GM21447 (cell line): ENCODE measurements at regions not wholly inside any gene's neighbourhood (a gene's known extent, or its start where the extent isn't known, plus 50 kb on each side); places are given as distances from the start of the nearest gene placed in this dataset.
"Not testable (repeated sequence)": the region's sequence is repeated elsewhere in the genome, so short reads cannot be mapped to it uniquely, and the experiment has no call there.

Source experiments
- ATAC-seq: cut with Tn5 transposase; IDR thresholded peaks from one replicate; pipeline ENCODE4 v1.9.1; 2021; ENCODE audit not compliant: unreplicated experiment

DNA sequence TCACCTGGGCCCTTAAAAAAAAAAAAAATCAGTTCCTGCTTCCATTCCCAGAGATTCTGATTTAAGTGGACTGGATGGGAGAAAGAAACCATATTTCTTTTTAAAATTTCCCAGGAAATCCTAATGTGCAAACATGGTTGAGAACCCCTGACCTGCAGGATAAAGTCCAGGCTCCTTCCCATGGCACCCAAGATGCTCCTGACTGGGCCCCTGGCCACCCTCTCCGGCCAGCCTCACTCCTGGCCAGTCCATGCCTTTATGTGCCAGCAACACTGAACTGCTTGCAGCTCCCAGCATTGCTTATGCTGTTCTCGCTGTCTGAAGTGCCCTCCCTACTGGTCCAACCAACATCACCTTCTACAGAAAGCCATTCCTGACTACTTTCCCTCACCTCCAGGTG lies 93.9 kb downstream of the TEX35 start:
- no peak for ATAC-seq

DNA sequence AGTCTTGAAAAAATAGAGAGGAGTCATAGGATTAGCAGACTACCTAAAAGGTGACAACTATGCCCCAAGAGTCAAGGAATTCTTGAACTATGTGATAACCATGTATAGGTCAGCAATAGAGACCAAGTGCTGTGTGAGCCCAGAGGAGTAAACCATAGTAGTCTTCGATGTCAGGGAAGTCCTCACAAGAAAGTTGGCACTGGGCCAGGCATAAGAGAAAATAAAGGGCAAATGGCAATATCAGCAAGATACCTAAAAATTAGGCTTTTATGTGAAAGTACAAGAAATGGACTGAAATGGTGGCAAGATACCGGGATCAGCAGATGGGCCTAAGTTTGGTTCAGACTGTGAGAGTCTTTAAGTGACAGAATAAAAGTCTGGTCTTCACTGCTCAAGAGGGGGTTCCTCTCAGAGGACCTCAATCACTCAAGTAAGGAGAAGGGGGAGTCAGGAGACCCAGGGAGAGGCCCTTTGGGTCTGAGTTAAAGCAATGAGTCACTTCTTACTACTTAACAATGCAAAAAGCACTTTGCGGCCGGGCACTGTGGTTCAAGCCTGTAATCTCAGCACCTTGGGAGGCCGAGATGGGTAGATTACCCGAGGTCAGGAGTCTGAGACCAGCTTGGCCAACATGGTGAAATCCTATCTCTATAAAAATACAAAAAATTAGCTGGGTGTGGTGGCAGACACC lies 95.0 kb downstream of the TEX35 start:
- ATAC-seq = peak; percentile 57

DNA sequence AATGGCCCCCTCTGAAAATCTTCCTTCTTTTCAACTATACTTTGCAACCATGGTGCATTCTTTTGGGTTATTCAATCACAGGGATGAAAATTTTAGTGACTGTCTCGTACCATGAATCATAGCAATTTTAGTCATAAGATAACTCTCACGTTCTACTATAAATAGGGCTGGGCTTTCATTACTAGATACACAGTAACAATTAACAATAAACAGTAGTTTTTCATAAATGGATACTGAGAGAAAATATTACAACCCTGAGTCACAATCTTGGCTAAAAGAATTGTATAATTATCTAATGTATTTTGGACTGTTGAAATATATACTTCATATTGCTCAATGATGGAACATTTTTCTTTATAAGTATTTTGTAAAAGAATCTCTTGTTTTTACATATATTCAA lies 96.1 kb downstream of the TEX35 start:
- no peak for ATAC-seq

DNA sequence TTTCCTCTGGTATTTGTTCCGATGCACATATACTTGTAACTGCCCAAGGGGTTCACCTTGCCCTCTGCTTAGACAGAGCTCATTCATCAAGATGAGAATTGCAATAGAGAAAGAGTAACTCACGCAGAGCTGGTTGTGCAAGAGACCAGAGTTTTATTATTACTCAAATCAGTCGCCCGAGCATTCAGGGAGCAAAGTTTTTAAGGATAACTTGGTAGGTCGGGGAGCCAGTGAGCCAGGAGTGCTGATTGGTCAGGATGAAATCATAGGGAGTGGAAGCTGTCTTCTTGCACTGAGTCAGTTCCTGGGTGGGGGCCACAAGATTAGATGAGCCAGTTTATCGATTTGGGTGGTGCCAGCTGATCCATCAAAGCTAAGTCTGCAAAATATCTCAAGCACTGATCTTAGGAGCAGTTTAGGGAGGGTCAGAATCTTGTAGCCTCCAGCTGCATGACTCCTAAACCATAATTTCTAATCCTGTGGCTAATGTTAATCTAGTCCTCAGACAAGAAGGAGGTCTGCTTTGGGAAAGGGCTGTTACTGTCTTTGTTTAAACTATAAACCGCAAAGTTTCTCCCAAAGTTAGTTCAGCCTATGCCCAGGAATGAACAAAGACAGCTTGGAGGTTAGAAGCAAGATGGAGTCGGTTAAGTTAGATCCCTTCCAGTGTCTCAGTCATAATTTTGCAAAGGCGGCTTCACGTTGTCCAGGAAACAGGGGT lies 97.9 kb downstream of the TEX35 start:
- ATAC-seq = not testable (repeated sequence)

DNA sequence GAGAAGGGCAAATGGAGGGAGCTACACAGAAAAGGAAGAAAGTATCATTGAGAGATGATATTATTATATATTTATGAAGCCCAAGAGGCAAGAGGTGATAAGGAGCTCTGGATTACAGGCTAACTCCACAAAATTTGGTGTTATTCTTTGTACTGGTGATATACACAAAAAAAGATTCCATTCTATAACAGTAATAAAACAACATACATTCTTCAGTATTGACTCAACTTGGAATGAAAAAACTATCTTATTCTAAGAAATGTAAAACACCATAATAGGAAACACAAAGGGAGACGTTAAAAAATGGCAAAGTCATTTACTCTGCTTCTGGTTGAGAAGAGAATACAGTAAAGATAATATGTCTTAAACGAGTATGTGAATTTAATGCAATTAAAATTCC lies 99.4 kb downstream of the TEX35 start:
- ATAC-seq = no peak

DNA sequence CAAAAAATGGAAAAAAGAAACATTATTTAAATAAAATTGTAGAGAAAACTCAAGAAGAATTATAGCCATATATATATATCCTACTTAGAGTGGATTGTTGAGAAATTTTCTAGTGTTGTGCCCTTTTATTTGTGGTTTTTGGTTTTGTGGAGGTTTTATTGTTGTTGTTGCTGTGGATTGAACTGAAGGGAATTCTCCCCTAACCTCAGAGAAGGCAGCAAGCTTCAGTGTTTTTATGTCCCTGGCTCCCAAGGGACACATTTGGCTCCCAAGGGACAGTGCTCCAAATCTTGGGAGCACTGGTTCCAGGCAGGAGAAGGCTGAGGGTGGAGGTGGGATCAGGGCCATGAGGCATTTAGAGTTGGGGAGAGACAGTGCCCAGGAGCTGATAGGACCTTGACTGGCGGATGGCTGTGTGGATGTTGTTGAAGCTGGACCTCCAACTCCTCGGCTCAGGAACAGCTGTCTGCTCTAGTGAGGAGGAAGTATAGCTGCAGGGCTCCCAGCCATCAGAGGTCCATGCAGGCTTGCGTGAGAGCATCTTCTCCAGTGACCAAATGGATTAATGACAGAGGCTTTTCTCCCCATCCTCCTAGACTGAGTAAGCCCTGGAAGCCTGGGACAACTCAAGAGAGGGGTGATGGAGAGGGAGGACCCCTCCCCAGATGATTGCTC lies 100.5 kb downstream of the TEX35 start:
- ATAC-seq = no peak

DNA sequence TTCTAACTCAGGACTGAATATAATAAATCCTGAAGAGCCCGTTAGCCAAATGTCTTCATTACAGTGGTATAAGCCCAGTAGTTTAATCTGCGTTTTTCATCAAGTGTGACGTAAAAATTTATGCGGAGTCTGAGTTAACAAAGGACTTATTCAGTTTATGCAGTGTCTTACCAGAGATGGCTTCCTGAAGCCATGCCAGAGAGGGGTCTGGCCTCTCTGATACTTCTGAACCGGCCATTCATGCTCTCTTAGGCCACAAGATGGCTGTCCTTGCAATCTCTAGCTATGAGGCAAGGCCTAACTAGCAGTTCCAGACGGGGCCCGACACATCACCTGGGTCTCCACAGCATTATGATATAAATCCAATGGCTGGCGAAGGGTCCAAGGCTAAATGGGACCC lies 101.4 kb downstream of the TEX35 start:
- no peak for ATAC-seq

DNA sequence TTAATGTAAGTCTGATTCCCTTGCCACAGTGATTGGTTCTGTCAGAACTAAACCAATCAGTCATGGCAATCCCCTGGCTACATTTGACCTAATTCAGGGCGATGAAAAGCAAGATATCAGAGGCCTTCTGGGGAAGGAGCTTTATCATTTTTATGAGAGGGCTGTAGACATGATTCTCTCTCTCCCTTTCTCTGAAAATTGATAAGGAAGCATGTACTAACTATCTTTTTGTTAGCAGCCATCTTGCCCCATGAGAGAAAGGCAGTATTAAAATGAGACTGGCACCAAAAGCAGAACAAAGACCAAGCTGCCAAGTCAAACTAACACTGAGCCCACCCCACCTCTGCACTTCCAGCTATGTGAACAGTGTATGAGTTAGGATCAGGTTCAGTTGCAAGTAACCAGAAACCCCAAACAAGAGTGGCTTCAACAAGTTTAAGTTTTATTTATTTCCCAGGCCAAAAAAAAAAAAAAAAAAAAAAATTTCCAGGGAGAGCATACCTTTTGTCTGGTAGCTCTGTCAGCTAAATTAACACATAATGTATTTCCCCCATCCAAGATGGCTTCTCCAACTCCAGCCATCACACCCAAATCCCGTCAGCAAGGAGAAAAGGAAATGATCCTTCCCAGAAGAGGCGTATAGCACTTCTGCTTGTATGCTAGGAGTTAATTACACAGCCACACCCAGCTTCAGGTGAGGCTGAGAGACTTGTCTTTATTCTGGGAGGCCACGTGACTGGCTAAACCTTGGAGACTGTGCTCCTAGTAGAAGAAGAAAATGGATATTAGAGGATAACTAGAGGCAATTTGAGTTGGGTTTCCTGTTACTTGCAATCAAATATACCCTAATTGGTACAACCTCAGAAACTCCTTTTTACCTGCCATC lies 105.8 kb upstream of the RALGPS2 start:
- ATAC-seq = no peak

DNA sequence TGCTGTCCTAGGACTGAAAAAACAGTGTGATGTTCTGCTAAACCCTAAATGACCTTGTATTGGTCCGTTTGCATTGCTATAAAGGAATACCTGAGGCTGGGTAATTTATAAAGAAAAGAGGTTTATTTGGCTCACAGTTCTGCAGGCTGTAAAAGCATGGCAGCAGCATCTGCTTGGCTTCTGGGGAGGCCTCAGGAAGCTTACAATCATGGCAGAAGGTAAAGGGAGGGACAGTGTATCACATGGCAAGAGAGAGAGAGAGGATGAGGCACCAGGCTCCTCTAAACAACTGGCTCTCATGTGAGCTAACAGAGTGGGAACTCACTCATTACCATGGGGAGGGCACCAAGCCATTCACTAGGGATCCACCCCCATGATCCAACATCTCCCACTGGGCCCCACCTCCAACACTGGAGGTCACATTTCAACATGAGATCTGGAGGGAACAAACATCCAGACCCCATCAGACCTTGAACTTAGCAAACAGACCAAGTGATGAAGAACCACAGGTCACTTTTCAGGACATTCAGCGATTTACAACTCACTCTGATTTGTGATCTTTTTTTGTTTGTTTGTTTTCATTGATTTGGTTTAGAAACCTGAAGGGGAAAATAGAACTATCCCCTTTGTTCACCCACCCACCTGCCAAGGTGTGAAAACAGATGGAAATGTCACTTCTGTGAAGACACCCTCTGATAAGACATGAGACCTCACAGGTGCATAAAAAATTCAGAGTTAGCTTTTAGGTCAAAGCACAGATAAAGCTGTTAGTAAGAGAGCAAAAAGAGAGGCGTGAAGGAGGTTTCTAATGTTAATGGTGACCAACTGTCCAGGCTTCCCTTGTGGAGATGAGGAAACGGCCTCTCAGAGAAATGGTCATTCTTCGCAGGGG lies 104.2 kb upstream of the RALGPS2 start:
- ATAC-seq = no peak

DNA sequence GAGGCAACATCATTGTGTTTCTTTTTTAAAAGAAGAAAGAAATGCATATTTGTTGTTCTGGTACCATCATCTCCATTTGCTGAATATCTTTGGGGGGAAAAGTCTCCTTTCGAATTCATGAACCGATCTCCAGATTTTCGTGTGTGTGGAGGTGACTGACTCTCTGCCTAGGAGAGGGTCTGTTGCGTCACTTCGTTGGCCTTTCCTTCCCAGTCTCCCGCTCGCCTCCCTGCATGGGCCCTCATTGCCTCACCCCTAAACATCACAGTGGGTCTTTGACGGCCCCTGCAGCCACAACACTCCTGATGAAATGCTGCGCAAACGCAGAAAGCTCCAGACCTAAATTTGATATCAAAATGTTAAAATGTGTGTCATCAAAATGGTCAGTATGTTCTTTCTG lies 103.2 kb upstream of the RALGPS2 start:
- no peak for ATAC-seq

DNA sequence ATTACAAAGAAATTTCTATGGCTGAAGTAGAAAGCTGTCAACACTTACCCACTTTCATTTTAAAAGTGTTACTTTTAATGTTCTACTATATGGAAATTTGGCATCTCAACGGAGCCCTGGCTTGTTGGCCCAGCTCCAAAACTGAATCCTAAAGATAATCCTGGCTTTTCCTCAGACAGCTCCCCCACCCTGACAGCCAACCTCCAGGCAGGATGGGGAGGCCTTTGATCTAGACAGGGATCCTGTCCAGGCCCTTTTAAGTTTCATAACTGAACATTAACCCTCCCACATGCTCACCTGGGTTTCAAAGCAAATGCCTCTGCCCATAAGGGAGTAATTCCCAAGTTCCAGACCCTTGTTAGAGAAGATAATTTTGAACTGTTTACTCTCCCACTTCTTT lies 99.3 kb upstream of the RALGPS2 start:
- no peak for ATAC-seq

DNA sequence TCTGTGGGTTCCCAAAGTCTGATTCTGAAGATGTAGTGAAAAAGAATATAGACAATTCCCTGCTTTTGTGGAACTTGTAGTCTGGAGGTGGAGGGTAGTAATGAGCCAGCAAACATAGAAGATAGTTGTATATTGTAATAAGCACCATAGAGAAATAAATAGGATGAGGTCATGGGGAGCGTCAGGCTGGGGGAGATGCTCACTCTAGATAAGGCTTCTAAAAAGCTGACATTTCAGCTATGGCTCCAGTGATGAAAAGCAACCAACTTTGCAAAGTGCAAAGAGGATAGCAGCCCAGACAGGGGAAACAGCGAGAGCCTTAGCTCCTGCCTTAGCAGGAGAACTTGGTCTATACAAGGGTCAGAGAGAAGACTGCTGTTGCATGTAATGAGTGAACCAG lies 98.0 kb upstream of the RALGPS2 start:
- no peak for ATAC-seq

DNA sequence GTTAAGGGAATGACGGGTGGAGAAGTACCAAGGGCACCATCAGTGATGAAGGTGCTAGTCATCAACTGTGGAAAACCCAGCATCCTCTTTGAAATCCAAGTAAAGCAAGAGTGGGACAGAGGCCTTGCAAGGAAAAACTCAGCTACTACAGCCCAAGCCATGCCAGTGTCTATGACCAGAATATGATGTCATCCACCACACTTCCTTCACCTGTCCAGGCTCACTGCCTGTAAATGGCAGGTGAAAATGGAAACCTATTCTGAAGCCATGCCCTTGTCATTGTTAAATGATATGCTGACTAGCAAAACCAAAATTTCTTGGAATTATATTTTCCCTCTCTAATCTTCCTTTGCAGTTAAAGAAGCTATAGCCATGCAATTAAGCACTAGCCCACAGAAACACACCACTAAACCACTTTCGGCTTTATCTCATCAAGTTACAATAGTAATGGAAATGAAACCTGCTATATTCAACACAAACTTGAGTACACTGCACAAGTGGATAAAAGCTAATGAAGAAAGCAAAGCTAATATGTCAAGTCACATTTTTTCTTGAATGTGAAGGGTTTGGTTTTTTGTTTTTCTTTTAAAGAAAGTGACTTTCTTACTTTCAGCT lies 96.3 kb upstream of the RALGPS2 start:
- no peak for ATAC-seq

DNA sequence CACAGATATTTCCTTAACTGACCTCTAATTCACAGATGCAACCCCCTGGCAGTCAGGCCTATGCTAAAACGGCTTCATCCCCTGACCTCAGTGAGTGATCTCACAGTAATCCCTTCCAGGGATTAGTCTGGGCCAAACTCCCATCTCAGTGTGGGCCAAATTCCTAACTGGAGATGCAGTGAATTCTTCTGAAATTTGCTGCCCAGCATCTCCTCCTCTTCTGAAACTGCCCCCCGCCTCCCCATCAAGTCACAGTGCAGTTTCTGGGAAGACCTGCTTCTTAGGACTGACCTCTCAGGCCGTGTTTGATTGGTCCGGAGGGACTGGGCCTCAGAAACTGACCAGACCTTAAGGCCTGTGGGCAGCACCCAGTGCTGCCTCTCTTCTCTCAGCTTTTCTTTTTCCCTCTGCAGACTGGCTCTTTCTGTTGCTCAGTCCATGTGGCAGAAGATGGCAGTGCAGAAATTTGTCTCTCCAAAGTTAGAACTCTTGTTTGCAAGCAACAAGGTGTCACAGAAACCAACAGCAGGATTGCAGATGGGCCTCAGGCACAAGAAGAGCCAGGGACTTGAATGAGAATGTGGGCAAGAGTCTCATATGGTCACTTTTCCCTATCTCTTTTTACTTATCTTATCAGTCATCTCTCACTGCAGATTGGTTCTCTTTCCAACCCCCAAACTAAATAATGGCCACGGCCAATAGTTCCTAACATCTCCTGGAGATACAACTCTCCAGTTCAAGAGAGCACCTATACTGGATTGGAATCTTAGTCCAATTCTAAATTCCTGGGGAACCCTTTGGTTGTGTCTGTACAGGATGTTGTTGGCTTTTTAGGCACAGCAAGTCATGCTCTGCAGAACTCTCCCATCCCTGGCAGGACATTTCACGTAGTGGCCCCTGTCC lies 95.5 kb upstream of the RALGPS2 start:
- ATAC-seq = no peak

DNA sequence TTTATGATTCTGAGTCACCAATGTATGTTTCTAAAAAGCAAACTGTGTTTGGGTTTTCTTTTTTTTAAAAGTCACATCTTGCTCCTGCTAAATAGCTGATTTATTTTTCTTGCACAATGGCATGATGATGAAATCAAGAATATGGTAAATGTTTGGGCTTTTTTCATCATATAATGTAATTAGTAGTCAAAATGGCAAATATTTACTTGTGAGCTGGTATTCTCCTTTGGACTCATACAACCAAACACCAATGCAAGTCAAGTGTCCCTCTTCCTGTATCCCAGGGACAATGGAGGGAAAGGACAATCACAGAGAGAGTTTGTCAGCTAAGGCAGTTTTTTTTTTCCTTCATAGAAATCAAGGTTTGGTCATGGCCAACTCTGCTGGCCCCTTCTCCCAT lies 94.6 kb upstream of the RALGPS2 start:
- no peak for ATAC-seq

DNA sequence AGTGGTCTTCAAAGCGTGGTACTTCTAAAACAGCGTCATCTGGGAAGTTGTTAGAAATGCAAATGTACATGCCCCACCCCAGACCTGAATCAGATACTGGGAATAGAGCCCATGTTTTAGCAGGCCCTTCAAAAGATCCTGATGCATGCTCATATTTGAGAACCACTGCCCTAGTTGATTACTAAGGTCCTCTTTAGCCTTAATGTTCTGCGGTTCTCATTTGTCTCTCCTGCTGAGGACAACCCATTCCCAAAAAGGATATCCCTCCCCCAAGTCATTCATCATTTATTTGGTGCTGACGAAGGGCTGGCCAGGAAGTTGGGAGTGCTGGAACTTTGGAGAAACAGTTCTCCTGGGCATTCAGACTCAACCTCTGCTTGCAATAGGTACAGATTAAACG lies 92.4 kb upstream of the RALGPS2 start:
- ATAC-seq = no peak

DNA sequence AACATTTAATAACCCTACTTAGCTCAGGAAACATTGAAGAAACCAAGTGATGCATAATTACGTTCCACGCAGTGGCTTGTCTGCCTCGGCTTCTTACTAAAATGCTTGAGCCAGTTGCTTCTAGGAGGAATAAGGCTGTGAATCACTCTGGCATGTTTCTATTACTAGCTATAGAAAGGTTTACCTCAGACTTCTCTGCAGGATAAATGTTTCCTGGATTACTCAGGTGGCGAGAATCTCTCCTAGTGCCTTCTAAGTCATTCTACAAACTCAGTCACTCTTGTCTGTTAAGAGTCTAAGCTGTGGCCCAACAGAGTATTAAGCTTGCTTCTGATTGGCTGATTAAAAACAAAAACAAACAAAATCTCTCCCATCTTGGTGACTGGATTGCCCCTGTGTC lies 92.0 kb upstream of the RALGPS2 start:
- no peak for ATAC-seq

DNA sequence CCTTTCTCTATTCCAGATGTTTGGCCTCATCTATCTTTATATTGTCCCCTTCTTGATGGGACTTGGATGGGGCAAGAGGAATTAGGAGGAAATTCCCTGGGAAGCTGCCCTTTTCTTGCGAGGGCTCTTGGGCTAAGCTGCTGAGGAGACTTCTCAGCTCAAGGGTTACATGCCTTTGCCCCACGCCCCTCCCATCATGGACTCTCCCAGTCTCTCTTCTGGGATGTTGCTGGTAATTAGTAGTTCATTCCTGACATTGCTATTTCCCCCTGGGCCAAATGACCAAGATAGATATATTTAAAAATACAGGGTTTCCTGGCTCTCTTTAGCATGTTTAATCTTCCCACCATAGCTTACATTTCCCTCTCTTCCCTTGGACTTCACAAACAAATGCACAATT lies 90.6 kb upstream of the RALGPS2 start:
- no peak for ATAC-seq

DNA sequence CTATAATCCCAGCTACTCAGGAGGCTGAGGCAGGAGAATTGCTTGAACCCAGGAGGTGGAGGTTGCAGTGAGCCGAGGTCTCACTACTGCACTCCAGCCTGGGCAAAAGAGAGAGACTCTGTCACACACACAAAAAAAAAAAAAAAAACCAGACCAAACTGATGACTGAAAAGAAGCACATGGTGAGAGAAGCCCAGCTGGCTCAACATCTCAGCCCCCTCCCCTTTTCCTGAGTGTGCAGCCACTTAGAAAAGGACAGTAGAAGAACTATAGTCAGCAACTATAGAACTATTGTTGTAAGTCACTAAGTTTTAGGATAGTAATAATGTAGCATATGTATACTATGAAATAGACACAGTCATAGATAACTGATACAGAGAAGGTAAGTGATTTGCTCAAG lies 87.2 kb upstream of the RALGPS2 start:
- ATAC-seq = no peak
